ENCODE measurements at regions not wholly inside any gene's neighbourhood (a gene's known extent, or its start where the extent isn't known, plus 50 kb on each side); places are given as distances from the start of the nearest gene placed in this dataset.
A peak's percentile ranks its signal among the peaks of the same experiment; 100 is the strongest.

DNA sequence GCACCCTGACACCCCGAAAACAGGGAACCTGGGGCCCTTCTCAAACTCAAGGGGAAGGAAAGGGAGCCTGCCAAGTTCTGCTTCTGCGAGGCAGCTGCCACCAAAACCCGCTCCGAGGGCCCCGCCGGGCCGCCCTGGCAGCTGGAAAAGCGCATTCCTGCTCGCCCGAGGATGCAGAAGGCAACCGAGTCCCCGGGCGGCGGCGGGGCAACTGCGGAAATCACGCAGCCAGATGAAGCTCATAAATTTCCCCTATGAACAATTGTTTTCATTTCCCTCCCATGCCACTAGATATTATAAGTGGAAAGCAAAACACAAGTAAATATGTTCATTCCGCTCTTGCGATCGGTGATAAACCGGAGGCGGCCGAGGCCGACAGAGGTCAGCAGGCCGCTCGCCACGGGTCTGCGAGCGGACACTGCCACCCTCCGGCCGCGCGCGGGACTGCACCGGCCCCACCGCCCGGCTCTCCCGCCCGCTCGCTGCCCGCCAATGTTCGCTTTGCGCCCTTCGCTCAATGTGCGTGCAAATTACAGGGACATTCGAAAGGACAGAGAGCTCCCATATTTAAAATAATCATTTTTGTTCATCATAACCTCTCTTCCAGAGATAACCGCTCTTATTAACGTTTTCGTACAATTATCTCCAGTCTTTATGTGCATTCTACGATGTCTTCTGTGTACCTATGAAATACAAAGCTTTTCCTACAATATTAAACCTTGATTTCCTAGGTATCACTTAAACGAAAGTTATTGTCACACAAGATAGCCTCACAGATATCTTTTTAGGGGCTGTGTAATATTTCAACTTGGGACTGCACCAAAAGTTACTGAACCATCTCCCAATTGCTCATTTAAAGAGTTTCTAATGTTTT is 120.8 kb upstream of the ZNF507 start (continued):
- TF ChIP-seq, protein P1, sequence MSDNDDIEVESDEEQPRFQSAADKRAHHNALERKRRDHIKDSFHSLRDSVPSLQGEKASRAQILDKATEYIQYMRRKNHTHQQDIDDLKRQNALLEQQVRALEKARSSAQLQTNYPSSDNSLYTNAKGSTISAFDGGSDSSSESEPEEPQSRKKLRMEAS (IDR thresholded peaks at IDR 0.05) = no peak
- TF ChIP-seq MYC (IDR thresholded peaks at IDR 0.05; ENCODE audit: borderline replicate concordance, low read length) (no peak), HOXB13 (CRISPR knock-in tag; IDR thresholded peaks at IDR 0.05; ENCODE audit: low read depth) (no peak), POLR2A (IDR thresholded peaks at IDR 0.05; ENCODE audit: low read length) (no peak), RAD21 (conservative IDR thresholded peaks at IDR 0.05 in 1 of 2, IDR thresholded peaks at IDR 0.05 in 1 of 2) (peak; percentile 94 to 100), SMC3 (IDR thresholded peaks at IDR 0.05) (peak; percentile 98), MAZ (IDR thresholded peaks at IDR 0.05; ENCODE audit: borderline replicate concordance, low read depth, low read length) (peak; percentile 35; the same call in 1 of the 2 replicates), HEYL (CRISPR knock-in tag; IDR thresholded peaks at IDR 0.05) (no peak), ZC3H11A (IDR thresholded peaks at IDR 0.05) (no peak), PHF8 (IDR thresholded peaks at IDR 0.05; ENCODE audit: borderline replicate concordance, low read depth) (no peak), EP300 (IDR thresholded peaks at IDR 0.05) (no peak), HDAC2 (IDR thresholded peaks at IDR 0.05) (no peak)
- TF ChIP-seq, protein P2, sequence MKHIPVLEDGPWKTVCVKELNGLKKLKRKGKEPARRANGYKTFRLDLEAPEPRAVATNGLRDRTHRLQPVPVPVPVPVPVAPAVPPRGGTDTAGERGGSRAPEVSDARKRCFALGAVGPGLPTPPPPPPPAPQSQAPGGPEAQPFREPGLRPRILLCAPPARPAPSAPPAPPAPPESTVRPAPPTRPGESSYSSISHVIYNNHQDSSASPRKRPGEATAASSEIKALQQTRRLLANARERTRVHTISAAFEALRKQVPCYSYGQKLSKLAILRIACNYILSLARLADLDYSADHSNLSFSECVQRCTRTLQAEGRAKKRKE (CRISPR knock-in tag; IDR thresholded peaks at IDR 0.05; ENCODE audit: low read depth) = no peak
- TF ChIP-seq, protein P3, sequence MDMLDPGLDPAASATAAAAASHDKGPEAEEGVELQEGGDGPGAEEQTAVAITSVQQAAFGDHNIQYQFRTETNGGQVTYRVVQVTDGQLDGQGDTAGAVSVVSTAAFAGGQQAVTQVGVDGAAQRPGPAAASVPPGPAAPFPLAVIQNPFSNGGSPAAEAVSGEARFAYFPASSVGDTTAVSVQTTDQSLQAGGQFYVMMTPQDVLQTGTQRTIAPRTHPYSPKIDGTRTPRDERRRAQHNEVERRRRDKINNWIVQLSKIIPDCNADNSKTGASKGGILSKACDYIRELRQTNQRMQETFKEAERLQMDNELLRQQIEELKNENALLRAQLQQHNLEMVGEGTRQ (IDR thresholded peaks at IDR 0.05) = no peak; the same call in 1 of the 2 replicates

DNA sequence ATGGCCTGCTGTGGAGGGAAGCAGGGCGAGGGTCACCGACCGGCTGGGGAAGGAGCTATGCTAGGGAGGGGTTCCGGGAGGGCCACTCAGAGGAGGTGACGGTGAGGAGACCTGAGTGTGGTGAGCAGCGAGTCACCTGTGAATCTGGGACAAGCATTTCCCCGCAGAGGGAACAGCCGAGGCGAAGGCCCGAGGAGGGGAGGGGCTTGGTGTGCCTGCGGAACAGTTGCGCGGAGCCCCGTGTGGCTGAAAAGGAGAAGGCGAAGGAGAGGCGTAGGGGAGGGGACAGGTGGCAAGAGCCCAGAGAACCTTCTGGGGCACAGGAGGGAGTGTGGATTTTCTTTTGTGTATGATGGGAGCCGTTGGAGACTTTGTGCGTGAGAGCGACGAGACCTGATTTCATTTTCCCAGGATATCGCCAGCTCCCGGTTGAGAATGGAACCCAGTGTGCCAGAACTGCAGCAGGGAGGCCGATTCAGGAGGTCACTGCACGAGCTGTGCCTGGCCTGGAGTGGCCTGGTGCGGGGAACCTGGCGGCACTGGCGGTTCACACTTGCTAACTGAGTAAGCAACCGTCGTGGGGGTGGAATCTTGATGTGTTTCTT is 117.7 kb upstream of the ZNF507 start:
- no peak for ATAC-seq
- CTCF ChIA-PET = interaction anchor here (1.0 to 3.2 kb wide), 5 partner anchors 10 to 1561 kb away, joined by 4 to 28 read pairs (median 4); no protein-coding TSS in a partner anchor
- 62% methylated on average over 29 of the region's 29 CpGs for WGBS (ENCODE audit: missing lambda C conversion rate)
- Histone ChIP-seq H3K4me1 (no peaks in the 10 kb centered on the region), H3K27ac (no peak overlapping the region), H3K4me2 (no peak overlapping the region), H3K4me3 (no peak overlapping the region), H3K9me3 (no peaks in the 10 kb centered on the region)
- TF ChIP-seq TP53 (CRISPR knock-in tag; IDR thresholded peaks at IDR 0.05) = no peak
- FAIRE-seq = no peak
- DNase-seq (ENCODE audit: low read depth in 1 of 2, low spot score in 1 of 2) = no peak
- POLR2A ChIA-PET = no interaction called here

DNA sequence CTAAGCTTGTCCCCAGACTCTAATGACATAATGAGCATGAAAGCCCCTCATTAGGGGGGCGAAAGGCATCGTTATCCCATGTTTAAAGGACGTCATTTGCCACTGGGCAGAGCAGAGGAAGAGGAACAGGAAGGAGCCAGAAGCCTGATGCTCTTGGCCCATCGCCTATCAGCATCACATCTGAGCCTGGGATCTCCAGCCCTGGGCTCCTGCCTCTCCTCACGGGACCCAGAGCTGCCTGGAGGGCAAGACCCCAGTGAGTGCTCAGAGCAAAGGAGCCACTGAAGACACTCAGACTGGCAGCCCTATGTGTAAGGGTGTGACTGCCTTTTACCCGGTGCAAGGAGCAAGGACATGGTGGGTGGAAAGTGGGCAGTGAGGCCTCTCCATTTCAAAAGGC is 115.0 kb upstream of the ZNF507 start:
- no peaks in the 10 kb centered on the region for H3K4me1 ChIP-seq
- ChIA-PET POLR2A (no interaction called here), CTCF (interaction anchor here (0.6 to 2.8 kb wide), 3 partner anchors 333 to 1561 kb away, joined by 3 to 13 read pairs (median 11); no protein-coding TSS in a partner anchor)
- H3K9me3 ChIP-seq = no peaks in the 10 kb centered on the region
- peak in 1 of 2 experiments; percentile 34; a peak in 2 of 6 replicates for ATAC-seq
- no peak overlapping the region for H3K4me2 ChIP-seq
- WGBS (ENCODE audit: missing lambda C conversion rate) = 5% methylated on average over 6 of the region's 6 CpGs
- no peak for DNase-seq (ENCODE audit: low read depth in 1 of 2, low spot score in 1 of 2)
- H3K27ac ChIP-seq = no peak overlapping the region
- H3K4me3 ChIP-seq = no peak overlapping the region
- no peak for FAIRE-seq
- TF ChIP-seq RCOR1 (IDR thresholded peaks at IDR 0.05; ENCODE audit: low read depth, low read length) (no peak), FOSB (CRISPR knock-in tag; IDR thresholded peaks at IDR 0.05) (no peak), ZFP36 (IDR thresholded peaks at IDR 0.05; ENCODE audit: borderline replicate concordance, partially characterized antibody) (no peak), HOXB13 (CRISPR knock-in tag; IDR thresholded peaks at IDR 0.05; ENCODE audit: low read depth) (no peak), CBX8 (IDR thresholded peaks at IDR 0.05) (no peak), GATA3 (IDR thresholded peaks at IDR 0.05; ENCODE audit: borderline replicate concordance) (no peak), POLR2AphosphoS2 (conservative IDR thresholded peaks at IDR 0.05; ENCODE audit: low read length) (no peak), HEYL (CRISPR knock-in tag; IDR thresholded peaks at IDR 0.05) (no peak), RFX5 (IDR thresholded peaks at IDR 0.05) (no peak), EP300 (IDR thresholded peaks at IDR 0.05) (no peak), ZC3H11A (IDR thresholded peaks at IDR 0.05) (no peak), CHD2 (IDR thresholded peaks at IDR 0.05; ENCODE audit: low read length, partially characterized antibody) (no peak), CHD4 (IDR thresholded peaks at IDR 0.05; ENCODE audit: borderline replicate concordance) (no peak), CEBPB (IDR thresholded peaks at IDR 0.05) (no peak), TP53 (CRISPR knock-in tag; IDR thresholded peaks at IDR 0.05) (no peak), HDAC2 (IDR thresholded peaks at IDR 0.05) (no peak), RARB (CRISPR knock-in tag; IDR thresholded peaks at IDR 0.05) (no peak)
- TF ChIP-seq, protein P4, sequence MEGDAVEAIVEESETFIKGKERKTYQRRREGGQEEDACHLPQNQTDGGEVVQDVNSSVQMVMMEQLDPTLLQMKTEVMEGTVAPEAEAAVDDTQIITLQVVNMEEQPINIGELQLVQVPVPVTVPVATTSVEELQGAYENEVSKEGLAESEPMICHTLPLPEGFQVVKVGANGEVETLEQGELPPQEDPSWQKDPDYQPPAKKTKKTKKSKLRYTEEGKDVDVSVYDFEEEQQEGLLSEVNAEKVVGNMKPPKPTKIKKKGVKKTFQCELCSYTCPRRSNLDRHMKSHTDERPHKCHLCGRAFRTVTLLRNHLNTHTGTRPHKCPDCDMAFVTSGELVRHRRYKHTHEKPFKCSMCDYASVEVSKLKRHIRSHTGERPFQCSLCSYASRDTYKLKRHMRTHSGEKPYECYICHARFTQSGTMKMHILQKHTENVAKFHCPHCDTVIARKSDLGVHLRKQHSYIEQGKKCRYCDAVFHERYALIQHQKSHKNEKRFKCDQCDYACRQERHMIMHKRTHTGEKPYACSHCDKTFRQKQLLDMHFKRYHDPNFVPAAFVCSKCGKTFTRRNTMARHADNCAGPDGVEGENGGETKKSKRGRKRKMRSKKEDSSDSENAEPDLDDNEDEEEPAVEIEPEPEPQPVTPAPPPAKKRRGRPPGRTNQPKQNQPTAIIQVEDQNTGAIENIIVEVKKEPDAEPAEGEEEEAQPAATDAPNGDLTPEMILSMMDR (IDR thresholded peaks at IDR 0.05) = no peak
- TF ChIP-seq, protein P2 (CRISPR knock-in tag; IDR thresholded peaks at IDR 0.05; ENCODE audit: low read depth) = no peak

Data from A549 (cell line).